ENCODE measurements at regions not wholly inside any gene's neighbourhood (a gene's known extent, or its start where the extent isn't known, plus 50 kb on each side); places are given as distances from the start of the nearest gene placed in this dataset.

DNA sequence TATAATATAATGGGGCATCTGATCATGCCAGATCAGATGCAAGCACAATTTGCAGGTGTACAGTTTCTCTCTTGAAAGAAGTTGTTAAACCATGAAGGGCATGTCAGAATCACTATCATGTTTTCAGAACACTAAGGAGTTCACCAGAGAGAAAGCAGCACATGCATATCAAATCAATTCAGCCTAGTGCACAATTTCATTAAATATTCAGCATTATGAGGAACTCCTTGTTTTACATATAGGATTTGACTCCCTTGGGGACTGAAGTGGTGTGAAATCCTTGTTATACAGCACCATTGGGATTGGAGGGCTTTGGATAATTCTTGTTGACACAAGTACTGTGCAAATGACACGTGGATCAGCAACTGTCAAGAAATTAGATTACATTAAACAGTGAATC lies 562.1 kb upstream of the KLHL29 start:
- TF ChIP-seq, protein P1, sequence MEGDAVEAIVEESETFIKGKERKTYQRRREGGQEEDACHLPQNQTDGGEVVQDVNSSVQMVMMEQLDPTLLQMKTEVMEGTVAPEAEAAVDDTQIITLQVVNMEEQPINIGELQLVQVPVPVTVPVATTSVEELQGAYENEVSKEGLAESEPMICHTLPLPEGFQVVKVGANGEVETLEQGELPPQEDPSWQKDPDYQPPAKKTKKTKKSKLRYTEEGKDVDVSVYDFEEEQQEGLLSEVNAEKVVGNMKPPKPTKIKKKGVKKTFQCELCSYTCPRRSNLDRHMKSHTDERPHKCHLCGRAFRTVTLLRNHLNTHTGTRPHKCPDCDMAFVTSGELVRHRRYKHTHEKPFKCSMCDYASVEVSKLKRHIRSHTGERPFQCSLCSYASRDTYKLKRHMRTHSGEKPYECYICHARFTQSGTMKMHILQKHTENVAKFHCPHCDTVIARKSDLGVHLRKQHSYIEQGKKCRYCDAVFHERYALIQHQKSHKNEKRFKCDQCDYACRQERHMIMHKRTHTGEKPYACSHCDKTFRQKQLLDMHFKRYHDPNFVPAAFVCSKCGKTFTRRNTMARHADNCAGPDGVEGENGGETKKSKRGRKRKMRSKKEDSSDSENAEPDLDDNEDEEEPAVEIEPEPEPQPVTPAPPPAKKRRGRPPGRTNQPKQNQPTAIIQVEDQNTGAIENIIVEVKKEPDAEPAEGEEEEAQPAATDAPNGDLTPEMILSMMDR (IDR thresholded peaks at IDR 0.05; ENCODE audit: extremely low read depth, missing control alignments), result no peak
- no peak for DNase-seq (ENCODE audit: low spot score)

DNA sequence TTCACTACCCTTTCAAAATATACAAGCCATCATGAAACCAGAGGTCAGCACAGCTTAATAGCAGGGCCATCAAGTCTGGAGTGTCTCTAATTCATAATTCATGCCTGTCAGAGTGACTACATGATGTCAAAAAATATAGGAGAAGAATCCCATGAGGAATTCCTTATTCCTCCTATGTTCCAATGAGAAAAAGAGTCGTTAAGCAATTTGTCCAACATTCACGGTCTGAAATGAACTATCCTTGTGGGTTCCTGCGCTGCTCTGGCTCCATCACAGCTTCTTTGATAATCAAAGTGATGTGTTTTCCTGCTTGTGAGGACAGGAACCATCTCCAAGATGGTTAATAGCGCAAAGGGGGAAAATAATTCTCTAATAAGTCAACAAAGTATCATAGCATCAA lies 560.4 kb upstream of the KLHL29 start:
- TF ChIP-seq, protein P1 (IDR thresholded peaks at IDR 0.05; ENCODE audit: extremely low read depth, missing control alignments), result no peak
- DNase-seq (ENCODE audit: low spot score), result no peak

DNA sequence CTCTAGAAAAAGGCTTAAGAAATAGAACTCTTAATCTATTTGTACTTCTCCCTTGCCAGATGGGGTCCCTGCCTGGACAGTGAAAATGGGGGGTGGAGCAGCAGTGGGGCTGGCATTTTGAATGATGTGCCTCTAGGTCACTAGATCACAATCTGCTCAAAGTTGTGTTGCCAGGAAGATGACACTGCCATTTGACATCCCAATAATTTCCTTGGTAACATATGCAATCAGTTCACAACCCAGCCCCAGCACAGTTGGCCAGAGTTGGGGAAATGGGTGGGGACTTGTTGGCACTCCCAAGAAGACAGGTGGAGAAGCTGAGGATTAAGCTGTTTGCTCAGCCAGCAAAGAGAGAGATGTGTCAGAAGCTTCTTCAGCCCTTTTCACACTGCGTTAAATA lies 558.3 kb upstream of the KLHL29 start:
- DNase-seq (ENCODE audit: low spot score), result no peak
- TF ChIP-seq, protein P1 (IDR thresholded peaks at IDR 0.05; ENCODE audit: extremely low read depth, missing control alignments), result no peak

DNA sequence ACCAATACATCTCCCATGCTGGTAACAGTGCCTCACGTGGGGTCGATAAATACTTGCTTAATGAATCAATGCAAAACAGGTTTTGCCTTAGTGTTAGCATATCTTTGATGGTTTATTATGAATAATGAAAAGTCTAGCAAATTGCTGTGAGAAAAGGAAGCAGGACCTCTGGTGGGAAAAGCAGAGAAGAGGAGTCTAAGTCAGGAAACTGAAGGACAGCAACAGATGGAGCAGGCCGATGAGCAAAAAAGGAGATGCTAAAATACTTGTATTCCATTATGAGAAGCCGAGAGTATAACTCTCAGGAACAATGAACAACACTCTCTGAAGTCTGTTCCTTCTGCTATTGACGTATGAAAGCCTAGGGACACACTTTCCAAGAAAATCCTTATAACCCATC lies 555.2 kb upstream of the KLHL29 start:
- TF ChIP-seq, protein P1 (IDR thresholded peaks at IDR 0.05; ENCODE audit: extremely low read depth, missing control alignments), result no peak
- no peak for DNase-seq (ENCODE audit: low spot score)

DNA sequence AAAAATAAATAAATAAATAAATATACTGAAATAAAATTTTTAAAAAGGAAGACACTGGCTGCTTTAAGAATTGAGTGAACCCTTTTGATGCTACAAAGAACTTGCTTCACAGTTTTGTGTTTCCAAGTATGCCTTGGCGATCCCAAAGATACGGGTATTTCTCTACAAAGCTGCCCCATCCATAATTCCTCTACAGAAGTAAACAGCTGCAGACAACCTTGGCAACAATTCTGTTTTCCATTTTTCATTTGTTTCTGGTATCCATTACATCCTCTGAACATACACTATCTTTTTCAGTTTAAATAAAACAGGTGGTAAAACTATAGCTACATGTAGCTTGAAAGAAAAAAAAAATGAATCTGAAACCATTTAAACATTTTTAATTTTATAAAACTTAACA lies 552.8 kb upstream of the KLHL29 start:
- TF ChIP-seq, protein P1 (IDR thresholded peaks at IDR 0.05; ENCODE audit: extremely low read depth, missing control alignments), result no peak
- no peak for DNase-seq (ENCODE audit: low spot score)

DNA sequence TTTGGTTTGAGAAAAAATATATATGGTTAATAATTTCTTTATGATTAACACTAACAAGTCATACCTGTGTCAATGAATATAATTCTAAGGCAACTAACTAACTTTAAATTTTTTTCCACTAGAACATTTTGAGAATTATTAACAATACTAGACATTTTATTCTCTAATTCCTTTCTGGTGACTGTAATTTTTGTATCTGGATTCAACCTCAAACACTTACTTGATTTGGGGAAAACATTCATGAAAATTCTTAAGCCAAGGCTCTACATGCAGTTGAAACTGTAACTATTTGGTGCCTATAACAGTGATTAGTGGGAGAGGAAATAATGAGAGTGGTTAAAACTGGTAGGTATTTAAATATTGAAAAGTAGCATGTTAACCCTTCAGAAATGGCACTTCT lies 546.5 kb upstream of the KLHL29 start:
- TF ChIP-seq, protein P1 (IDR thresholded peaks at IDR 0.05; ENCODE audit: extremely low read depth, missing control alignments), result no peak

DNA sequence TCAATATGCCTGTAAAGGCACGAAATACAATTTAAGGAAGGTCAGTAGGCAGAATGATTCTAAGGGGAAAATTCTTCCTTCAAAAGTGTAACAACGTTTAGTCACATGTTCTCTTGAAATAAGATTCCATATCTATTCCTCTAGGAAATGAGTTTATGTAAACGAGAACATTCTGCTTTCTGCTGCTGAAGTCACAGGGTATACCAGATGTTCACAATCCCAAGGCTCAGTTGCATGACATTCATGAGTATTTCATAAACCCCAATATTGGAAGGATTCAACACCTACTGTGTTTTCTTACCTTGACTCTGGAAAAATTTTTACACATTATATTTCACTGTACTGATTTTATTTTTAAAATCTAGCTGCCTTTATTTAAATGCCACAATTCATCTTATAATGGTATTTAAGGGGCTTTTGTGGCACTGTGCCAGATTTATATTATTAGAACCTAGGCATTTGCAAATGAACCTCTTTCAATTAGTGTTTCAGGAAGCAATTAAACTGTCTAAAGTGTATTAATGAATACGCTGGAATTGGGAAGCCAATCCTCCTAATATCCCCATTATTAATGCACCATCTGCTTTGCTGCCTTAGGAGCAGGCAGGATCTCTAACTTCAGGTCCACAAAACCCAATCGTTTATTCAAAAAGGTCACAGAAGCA lies 542.6 kb upstream of the KLHL29 start:
- TF ChIP-seq, protein P1 (IDR thresholded peaks at IDR 0.05; ENCODE audit: extremely low read depth, missing control alignments), result no peak
- DNase-seq (ENCODE audit: low spot score), result no peak

More for the DNA sequence above, 546.5 kb upstream of the KLHL29 start:
- DNase-seq (ENCODE audit: low spot score), result no peak

Measured in GM20000 (cell line).